GM18505 (cell line): ENCODE measurements at regions not wholly inside any gene's neighbourhood (a gene's known extent, or its start where the extent isn't known, plus 50 kb on each side); places are given as distances from the start of the nearest gene placed in this dataset.

Experiments used
- ATAC-seq: cut with Tn5 transposase; IDR thresholded peaks from one replicate; pipeline ENCODE4 v1.9.1; 2021; ENCODE audit not compliant: unreplicated experiment
- POLR2A ChIP-seq: IDR thresholded peaks from 4 replicates; pipeline ENCODE4 v1.6.1; 2011; ENCODE audit warnings: borderline replicate concordance; ENCODE audit not compliant: insufficient read depth, insufficient read length; ENCODE audit errors: extremely low read depth

- TF ChIP-seq POLR2A = no peak
- ATAC-seq = no peak
These were observed 323.0 kb upstream of the CPXCR1 start for GRCh38 chrX:88424071-88424470.

DNA sequence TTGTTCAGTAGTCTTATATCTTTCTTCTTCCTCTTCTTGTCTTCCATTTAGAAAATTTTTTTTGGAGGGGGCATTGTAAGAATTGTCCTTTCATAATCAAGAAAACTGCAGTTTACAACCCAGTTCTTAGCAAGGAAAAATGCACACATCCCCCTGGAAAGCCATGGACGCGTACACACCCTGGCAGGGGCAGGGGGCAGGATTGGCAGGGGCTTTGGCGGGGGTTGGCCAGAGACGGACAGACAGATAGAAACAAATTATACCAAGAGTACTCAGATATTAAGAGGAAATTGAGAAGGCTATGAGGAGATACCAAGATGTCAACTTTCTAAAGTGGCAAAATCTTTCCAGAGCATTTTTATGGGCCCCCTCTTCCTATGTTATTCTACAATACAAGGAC, 322.5 kb upstream of the CPXCR1 start:
- no peak for ATAC-seq
- no peak for TF ChIP-seq POLR2A

DNA sequence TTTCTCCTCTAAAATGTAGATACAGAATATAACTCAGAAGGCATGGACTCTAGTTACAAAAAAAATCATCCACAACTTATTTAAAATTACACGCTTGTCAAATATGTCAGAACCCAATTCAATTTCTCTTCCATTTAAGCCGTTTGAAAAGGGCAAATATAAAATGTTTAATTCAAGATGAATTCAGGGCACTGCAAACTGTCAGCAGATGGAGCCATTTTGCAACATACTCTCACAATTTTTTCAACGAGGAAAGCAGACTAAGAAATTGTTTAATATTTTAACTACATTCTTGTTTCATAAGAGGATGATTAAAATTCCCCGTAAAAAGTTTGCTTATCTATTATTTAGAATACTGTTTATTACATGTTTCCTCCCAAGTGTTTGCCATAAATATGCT, 321.3 kb upstream of the CPXCR1 start:
- no peak for ATAC-seq
- no peak for TF ChIP-seq POLR2A

GRCh38 chrX:88437563-88437962, 309.5 kb upstream of the CPXCR1 start:
- no peak for ATAC-seq
- no peak for TF ChIP-seq POLR2A

DNA sequence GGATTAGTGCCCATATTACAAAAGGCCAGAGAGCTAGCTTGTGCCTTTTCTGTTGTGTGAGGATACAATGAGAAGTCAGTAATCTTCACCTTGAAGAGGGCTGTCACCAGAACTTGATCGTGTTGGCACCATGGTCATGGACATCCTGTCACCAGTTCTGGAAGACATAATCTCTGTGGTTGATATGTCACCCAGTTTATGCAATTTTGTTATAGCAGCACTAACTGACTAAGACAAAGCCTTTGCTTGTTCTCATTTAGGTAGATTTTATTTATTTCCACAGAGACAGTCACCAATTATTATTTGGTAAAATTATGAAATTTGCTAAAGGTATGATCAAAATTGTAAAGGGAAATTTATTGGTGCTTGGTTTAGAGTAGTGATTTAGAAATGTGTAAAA, 308.8 kb upstream of the CPXCR1 start:
- TF ChIP-seq POLR2A = no peak
- ATAC-seq = no peak

DNA sequence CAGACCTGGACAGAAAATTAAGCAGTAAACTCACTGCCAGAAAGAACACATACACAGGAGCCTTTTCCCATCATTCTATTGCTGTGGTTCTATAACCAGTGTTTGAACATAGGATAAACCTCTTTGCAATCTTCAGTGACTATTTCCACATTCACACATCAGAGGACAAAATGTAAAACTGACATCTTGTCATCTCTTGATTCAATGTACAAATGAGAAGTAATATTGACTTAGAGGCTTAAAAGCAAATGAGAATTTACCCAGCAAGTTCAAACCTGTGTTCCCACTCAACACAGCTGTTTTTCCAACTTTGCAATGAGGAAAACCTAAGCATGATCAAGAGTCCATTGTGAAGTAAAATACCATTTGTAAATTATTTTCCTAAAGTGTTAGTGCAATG, 307.1 kb upstream of the CPXCR1 start:
- ATAC-seq = no peak
- no peak for TF ChIP-seq POLR2A
